CD4-positive, alpha-beta memory T cell (primary cell): ENCODE measurements at regions not wholly inside any gene's neighbourhood (a gene's known extent, or its start where the extent isn't known, plus 50 kb on each side); places are given as distances from the start of the nearest gene placed in this dataset.

Experiments
- CTCF ChIA-PET: fragments of 350-600 bp; sonication (Branson Sonifier 250); formaldehyde crosslinking; loops from one replicate; lab custom pipeline; 2021; ENCODE audit warnings: inconsistent platforms; ENCODE audit not compliant: partially characterized antibody; lab: Charles Lee
- POLR2A ChIA-PET: fragments of 350-600 bp; sonication (Branson Sonifier 250); formaldehyde crosslinking; loops from one replicate; lab custom pipeline; 2021; ENCODE audit not compliant: partially characterized antibody; lab: Charles Lee
- DNase-seq, 5 donors: peaks; one replicate each; pipeline versions ENCODE4 v3.0.0 to v3.0.0-alpha.2; 2020 to 2022; ENCODE audit warnings: mixed read lengths in 1 of 5
- H3K27ac ChIP-seq: one replicate; pipeline ENCODE4 v1.7.0; 2013; ENCODE audit warnings: low read depth, low read length
- H3K27me3 ChIP-seq: 2 replicates; pipeline ENCODE4 v1.7.0; 2013; ENCODE audit warnings: mild to moderate bottlenecking, low read length, moderate library complexity; ENCODE audit not compliant: insufficient read depth
- H3K36me3 ChIP-seq: 2 replicates; pipeline ENCODE4 v1.7.0; 2013; ENCODE audit warnings: mild to moderate bottlenecking, low read length, moderate library complexity; ENCODE audit not compliant: insufficient read depth
- H3K4me1 ChIP-seq: 2 replicates; pipeline ENCODE4 v1.7.0; 2013; ENCODE audit warnings: mild to moderate bottlenecking, low read length, moderate library complexity; ENCODE audit not compliant: insufficient read depth
- H3K4me3 ChIP-seq, 2 donors: one replicate each; pipeline ENCODE4 v1.7.0; 2013; ENCODE audit warnings: low read length in 2 of 2, mild to moderate bottlenecking in 1 of 2
- H3K9me3 ChIP-seq, 2 donors: one replicate each; pipeline ENCODE4 v1.7.0; 2013; ENCODE audit warnings: low read length in 2 of 2, control low read depth in 1 of 2; ENCODE audit not compliant: control insufficient read depth in 1 of 2
- H3K27ac Mint-ChIP-seq, 7 donors: one replicate each; pipeline ENCODE4 v1.8.0; 2020 to 2021; ENCODE audit warnings: mixed read lengths in 7 of 7, mild to moderate bottlenecking in 6 of 7, inconsistent platforms in 3 of 7, moderate library complexity in 3 of 7
- H3K27me3 Mint-ChIP-seq, 2 donors: one replicate each; pipeline ENCODE4 v1.8.0; 2020 to 2021; ENCODE audit warnings: mixed read lengths in 2 of 2
- H3K36me3 Mint-ChIP-seq, 2 donors: one replicate each; pipeline ENCODE4 v1.8.0; 2020 to 2021; ENCODE audit warnings: mixed read lengths in 2 of 2, inconsistent platforms in 1 of 2, mild to moderate bottlenecking in 1 of 2
- H3K4me1 Mint-ChIP-seq, 4 donors: one replicate each; pipeline ENCODE4 v1.8.0; 2020 to 2021; ENCODE audit warnings: mixed read lengths in 4 of 4, mild to moderate bottlenecking in 1 of 4
- H3K4me3 Mint-ChIP-seq, 8 donors: one replicate each; pipeline ENCODE4 v1.8.0; 2020 to 2021; ENCODE audit warnings: mixed read lengths in 8 of 8, mild to moderate bottlenecking in 7 of 8, moderate library complexity in 6 of 8, inconsistent platforms in 3 of 8
- H3K9me3 Mint-ChIP-seq, 8 donors: one replicate each; pipeline ENCODE4 v1.8.0; 2020 to 2021; ENCODE audit warnings: mixed read lengths in 8 of 8, mild to moderate bottlenecking in 5 of 8, inconsistent platforms in 3 of 8, moderate library complexity in 1 of 8
- intact Hi-C: fragments of 100-400 bp; cut with micrococcal nuclease; formaldehyde crosslinking; loops from one replicate; pipeline ENCODE4 v1.15.1; 2023

DNA sequence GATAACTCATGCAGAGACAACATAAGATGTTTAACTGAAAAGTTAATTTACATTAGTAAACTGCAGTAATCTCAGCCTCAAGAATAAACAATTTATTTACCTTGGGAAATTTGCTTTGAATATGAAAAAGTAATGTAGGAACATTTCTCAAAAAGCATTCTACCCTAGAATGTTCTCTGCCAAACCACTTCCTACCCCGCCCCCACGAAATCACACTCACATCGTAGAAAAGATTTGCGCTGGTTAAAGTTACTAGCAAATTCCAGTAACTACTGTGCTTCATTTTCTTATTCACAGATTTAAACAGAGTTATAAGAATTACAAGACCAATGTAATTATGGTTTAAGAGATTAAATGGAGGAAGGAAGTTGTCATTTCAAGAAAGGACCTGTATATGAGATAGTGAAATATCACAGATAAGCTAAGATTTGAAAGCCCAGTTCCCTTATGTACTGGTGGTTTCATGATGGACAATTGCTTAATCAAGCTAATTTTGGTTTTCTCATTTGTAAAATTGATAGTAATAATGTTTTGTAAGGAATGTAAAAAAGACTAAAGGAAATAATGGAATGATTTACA lies 175.4 kb downstream of the GNAI1 start:
- H3K4me1 Mint-ChIP-seq = no peaks in the 10 kb centered on the region
- no peak overlapping the region for H3K4me3 Mint-ChIP-seq
- peaks cover 0 to 13% (median 3%) of the 10 kb centered on the region in 8 donors for H3K9me3 Mint-ChIP-seq
- CTCF ChIA-PET = no interaction called here
- no peaks in the 10 kb centered on the region for H3K36me3 Mint-ChIP-seq
- intact Hi-C loops = no loop called here
- POLR2A ChIA-PET = no interaction called here
- Histone ChIP-seq H3K4me1 (no peaks in the 10 kb centered on the region), H3K9me3 (no peaks in the 10 kb centered on the region), H3K4me3 (no peak overlapping the region), H3K36me3 (no peaks in the 10 kb centered on the region), H3K27ac (no peak overlapping the region), H3K27me3 (no peaks in the 10 kb centered on the region)
- no peaks in the 10 kb centered on the region for H3K27me3 Mint-ChIP-seq
- H3K27ac Mint-ChIP-seq = no peak overlapping the region
- DNase-seq = no peak

DNA sequence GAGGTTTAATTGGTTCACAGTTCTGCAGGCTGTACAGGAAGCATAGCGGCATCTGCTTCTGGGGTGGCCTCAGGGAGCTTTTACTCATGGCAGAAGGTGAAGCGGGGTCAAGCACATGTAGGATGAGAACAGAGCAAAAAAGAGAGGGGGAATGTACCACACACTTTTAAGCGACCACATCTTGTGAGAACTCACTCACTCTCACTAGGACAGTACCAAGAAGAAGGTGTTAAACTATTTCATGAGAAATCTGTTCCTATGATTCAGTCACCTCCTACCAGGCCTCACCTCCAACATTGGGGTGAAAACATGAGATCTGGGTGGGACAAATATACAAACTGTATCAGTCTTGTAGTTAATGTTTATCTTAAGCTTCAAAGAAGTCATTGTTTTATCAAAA lies 174.7 kb downstream of the GNAI1 start:
- DNase-seq = no peak
- Histone ChIP-seq H3K27me3 (no peaks in the 10 kb centered on the region), H3K36me3 (no peaks in the 10 kb centered on the region), H3K4me1 (no peaks in the 10 kb centered on the region), H3K4me3 (no peak overlapping the region), H3K9me3 (no peaks in the 10 kb centered on the region), H3K27ac (no peak overlapping the region)
- H3K4me1 Mint-ChIP-seq = no peaks in the 10 kb centered on the region
- peaks cover 0 to 9% (median 3%) of the 10 kb centered on the region in 8 donors for H3K9me3 Mint-ChIP-seq
- no peak overlapping the region for H3K27ac Mint-ChIP-seq
- ChIA-PET CTCF (no interaction called here), POLR2A (no interaction called here)
- no peak overlapping the region for H3K4me3 Mint-ChIP-seq
- no peaks in the 10 kb centered on the region for H3K27me3 Mint-ChIP-seq
- intact Hi-C loops = no loop called here
- H3K36me3 Mint-ChIP-seq = no peaks in the 10 kb centered on the region

DNA sequence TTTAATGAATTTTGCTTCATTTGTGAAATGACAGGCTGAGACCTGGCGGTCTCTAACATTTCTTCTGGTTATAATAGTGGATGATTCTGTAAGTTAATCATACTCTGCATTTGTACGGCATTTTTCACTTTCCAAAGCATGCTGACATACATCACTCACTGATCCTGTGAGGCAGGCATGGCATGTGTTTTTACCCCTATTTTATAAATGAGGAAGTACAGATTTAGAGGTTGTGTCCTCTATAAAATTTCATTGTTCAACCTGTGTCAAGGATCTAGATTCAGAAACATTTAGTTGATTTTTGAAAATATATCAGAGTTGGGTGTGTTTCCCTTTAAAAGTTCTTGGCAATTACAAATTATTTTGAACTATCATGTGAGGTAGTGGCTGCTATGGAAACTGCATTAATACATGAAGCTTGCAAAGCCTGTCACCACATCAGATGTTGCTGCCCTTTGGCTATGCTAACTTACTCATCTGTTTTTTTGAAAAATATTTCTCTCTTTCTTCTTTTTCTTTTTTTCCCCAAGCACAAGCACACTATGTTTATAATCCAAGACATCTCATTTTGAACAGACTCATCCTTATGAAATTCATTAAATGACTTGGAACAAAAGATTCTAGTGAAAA lies 172.7 kb downstream of the GNAI1 start:
- no peaks in the 10 kb centered on the region for H3K9me3 ChIP-seq
- H3K4me3 Mint-ChIP-seq = no peak overlapping the region
- no peaks in the 10 kb centered on the region for H3K4me1 ChIP-seq
- peaks cover 0 to 6% (median under 1%) of the 10 kb centered on the region in 8 donors for H3K9me3 Mint-ChIP-seq
- H3K27ac Mint-ChIP-seq = no peak overlapping the region
- no peaks in the 10 kb centered on the region for H3K36me3 Mint-ChIP-seq
- POLR2A ChIA-PET = no interaction called here
- H3K36me3 ChIP-seq = no peaks in the 10 kb centered on the region
- intact Hi-C loops = no loop called here
- H3K27me3 Mint-ChIP-seq = no peaks in the 10 kb centered on the region
- no peaks in the 10 kb centered on the region for H3K27me3 ChIP-seq
- no peak overlapping the region for H3K4me3 ChIP-seq
- H3K27ac ChIP-seq = no peak overlapping the region
- no peaks in the 10 kb centered on the region for H3K4me1 Mint-ChIP-seq
- no peak for DNase-seq
- CTCF ChIA-PET = no interaction called here

DNA sequence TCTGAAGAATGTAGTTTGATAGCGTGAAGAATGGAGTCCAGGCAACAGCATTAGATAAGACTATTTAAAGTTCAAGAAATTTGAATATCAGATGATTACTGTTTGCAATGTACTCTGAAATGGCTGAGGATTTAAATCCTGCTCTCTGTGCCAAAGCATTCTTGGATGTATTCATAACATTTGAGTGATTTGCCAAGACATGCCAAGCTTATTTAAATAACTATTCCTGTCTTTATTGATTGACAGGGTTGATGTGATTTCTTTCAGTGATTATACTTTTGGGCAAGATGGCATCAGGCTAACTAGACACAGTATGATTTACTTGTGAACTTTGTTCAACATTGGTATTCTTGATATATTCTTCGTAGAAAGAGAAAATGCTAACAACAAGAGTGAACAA lies 168.7 kb downstream of the GNAI1 start:
- no peak overlapping the region for H3K27ac ChIP-seq
- no peaks in the 10 kb centered on the region for H3K36me3 Mint-ChIP-seq
- intact Hi-C loops = no loop called here
- H3K27me3 Mint-ChIP-seq = no peaks in the 10 kb centered on the region
- CTCF ChIA-PET = no interaction called here
- no peaks in the 10 kb centered on the region for H3K36me3 ChIP-seq
- no peak overlapping the region for H3K4me3 Mint-ChIP-seq
- DNase-seq = no peak
- H3K4me1 ChIP-seq = no peaks in the 10 kb centered on the region
- H3K9me3 Mint-ChIP-seq = peaks cover 0 to 12% (median 5%) of the 10 kb centered on the region in 8 donors
- H3K9me3 ChIP-seq = no peaks in the 10 kb centered on the region
- no peak overlapping the region for H3K4me3 ChIP-seq
- H3K27ac Mint-ChIP-seq = no peak overlapping the region
- POLR2A ChIA-PET = no interaction called here
- H3K27me3 ChIP-seq = no peaks in the 10 kb centered on the region
- H3K4me1 Mint-ChIP-seq = no peaks in the 10 kb centered on the region

DNA sequence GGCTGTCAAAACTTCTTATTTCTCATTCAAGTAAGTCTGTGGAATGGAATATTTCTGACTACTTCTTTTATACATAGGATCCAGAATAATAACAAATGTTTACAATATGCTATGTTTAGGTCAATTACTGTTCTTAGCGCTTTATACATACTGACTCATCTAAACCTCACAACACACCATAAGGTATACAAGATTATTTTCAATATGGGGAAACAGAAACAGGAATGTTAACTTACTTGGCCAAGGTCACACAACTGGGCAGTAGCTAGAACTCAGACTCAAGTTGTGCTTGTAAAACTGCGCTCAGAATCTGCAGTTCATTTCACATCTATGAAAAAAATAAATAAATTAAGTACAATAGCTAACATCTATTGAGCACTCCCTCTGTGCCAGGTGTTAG lies 168.0 kb downstream of the GNAI1 start:
- Histone ChIP-seq H3K4me3 (no peak overlapping the region), H3K4me1 (no peaks in the 10 kb centered on the region), H3K27ac (no peak overlapping the region), H3K9me3 (no peaks in the 10 kb centered on the region), H3K36me3 (no peaks in the 10 kb centered on the region), H3K27me3 (no peaks in the 10 kb centered on the region)
- H3K27ac Mint-ChIP-seq = no peak overlapping the region
- no peak overlapping the region for H3K4me3 Mint-ChIP-seq
- ChIA-PET POLR2A (no interaction called here), CTCF (no interaction called here)
- H3K27me3 Mint-ChIP-seq = no peaks in the 10 kb centered on the region
- H3K36me3 Mint-ChIP-seq = no peaks in the 10 kb centered on the region
- H3K9me3 Mint-ChIP-seq = peaks cover 0 to 17% (median 6%) of the 10 kb centered on the region in 8 donors
- intact Hi-C loops = no loop called here
- DNase-seq = no peak
- no peaks in the 10 kb centered on the region for H3K4me1 Mint-ChIP-seq

DNA sequence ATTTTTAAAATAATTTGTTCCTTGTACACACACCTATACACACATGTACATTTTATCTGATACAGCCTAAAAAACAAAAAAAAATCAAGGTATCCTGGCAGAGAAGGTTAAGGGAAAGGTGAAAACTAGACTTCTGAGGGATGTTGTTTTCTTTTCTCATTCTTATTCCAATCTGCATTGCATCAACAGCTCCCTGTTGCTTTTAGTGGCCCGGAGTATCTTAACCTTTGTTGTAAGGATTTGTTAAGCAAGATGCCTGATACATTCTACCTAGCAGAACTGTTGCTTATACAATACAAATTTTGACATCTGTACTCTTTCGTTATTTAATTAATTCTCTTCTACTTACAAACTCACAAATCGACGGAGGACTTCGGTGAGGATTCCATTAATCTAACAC lies 167.4 kb downstream of the GNAI1 start:
- H3K27ac ChIP-seq = no peak overlapping the region
- intact Hi-C loops = no loop called here
- no peaks in the 10 kb centered on the region for H3K27me3 Mint-ChIP-seq

DNA sequence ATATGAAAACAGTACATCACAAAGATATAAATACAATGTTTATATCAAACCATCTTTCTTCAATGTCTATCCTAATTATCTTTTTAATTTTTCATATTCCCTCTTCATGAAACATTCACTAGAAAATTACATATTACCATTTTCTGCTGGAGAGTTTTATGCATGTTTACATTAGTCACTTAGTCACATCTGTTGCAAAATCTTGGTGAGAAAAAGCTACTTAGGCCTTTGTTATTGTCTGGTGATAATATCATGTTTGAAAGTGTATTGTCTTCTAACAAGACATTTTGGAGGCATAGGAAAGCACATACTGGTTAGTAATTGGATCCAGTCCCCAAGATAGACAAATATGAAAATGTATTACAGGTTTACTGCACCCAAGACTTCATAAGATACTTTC lies 163.6 kb downstream of the GNAI1 start:
- H3K9me3 Mint-ChIP-seq = peaks cover 4 to 38% (median 26%) of the 10 kb centered on the region in 8 donors

More for the DNA sequence above, 167.4 kb downstream of the GNAI1 start:
- Mint-ChIP-seq H3K27ac (no peak overlapping the region), H3K4me1 (no peaks in the 10 kb centered on the region), H3K9me3 (peaks cover 0 to 22% (median 9%) of the 10 kb centered on the region in 8 donors), H3K4me3 (no peak overlapping the region), H3K36me3 (no peaks in the 10 kb centered on the region)
- CTCF ChIA-PET = no interaction called here
- no peaks in the 10 kb centered on the region for H3K27me3 ChIP-seq
- POLR2A ChIA-PET = no interaction called here
- no peak overlapping the region for H3K4me3 ChIP-seq
- H3K36me3 ChIP-seq = no peaks in the 10 kb centered on the region
- DNase-seq = no peak
- H3K4me1 ChIP-seq = no peaks in the 10 kb centered on the region
- no peaks in the 10 kb centered on the region for H3K9me3 ChIP-seq

More for the DNA sequence above, 163.6 kb downstream of the GNAI1 start:
- ChIA-PET CTCF (no interaction called here), POLR2A (no interaction called here)
- no peaks in the 10 kb centered on the region for H3K4me1 ChIP-seq
- no peak overlapping the region for H3K27ac ChIP-seq
- intact Hi-C loops = no loop called here
- H3K27me3 Mint-ChIP-seq = no peaks in the 10 kb centered on the region
- no peak overlapping the region for H3K4me3 ChIP-seq
- no peaks in the 10 kb centered on the region for H3K27me3 ChIP-seq
- H3K4me3 Mint-ChIP-seq = no peak overlapping the region
- no peaks in the 10 kb centered on the region for H3K4me1 Mint-ChIP-seq
- H3K27ac Mint-ChIP-seq = no peak overlapping the region
- H3K36me3 Mint-ChIP-seq = no peaks in the 10 kb centered on the region
- H3K36me3 ChIP-seq = no peaks in the 10 kb centered on the region
- H3K9me3 ChIP-seq = no peaks in the 10 kb centered on the region
- no peak for DNase-seq
